Kidney epithelial cell (primary cell): ENCODE measurements at regions not wholly inside any gene's neighbourhood (a gene's known extent, or its start where the extent isn't known, plus 50 kb on each side); places are given as distances from the start of the nearest gene placed in this dataset.

Experiments
- DNase-seq: peaks from one replicate; pipeline ENCODE4 v3.0.0-alpha.2; 2010; ENCODE audit warnings: low read depth
- H3K27me3 ChIP-seq: 2 replicates; pipeline ENCODE4 v1.6.0; 2011; ENCODE audit warnings: low read length; ENCODE audit not compliant: control insufficient read depth, insufficient read depth
- H3K36me3 ChIP-seq: 2 replicates; pipeline ENCODE4 v1.5.1; 2011; ENCODE audit warnings: low read length; ENCODE audit not compliant: control insufficient read depth, insufficient read depth
- H3K4me3 ChIP-seq: 2 replicates; pipeline ENCODE4 v1.5.1; 2011; ENCODE audit warnings: low read depth, mild to moderate bottlenecking, control low read depth, low read length
- TF ChIP-seq, protein P1 (sequence below): IDR thresholded peaks from 2 replicates; pipeline ENCODE4 v1.5.1; 2011; ENCODE audit warnings: mild to moderate bottlenecking, moderate library complexity, low read length, control low read depth, inconsistent platforms; ENCODE audit not compliant: insufficient read depth, poor library complexity, severe bottlenecking

DNA sequence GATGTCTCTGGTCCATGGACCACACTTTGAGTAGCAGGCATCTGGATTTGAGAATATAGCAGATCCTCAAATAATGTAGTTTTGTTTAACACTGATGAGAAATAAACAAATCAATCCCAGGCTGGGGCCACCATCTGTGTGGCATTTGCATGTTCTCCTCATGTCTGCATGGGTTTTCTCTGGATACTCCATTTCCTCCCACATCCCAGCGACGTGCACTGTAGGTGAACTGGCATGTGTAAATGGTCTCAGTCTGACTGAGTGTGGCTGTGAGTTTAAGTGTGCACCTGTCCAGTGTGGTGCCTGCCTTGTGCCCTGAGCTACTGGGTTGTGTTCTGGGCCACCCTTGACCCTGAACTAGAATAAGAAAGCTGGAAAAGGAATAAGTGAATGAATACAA, 66.3 kb upstream of the NANOGP8 start:
- no peak for DNase-seq
- Histone ChIP-seq H3K4me3 (no peak overlapping the region), H3K27me3 (no peaks in the 10 kb centered on the region), H3K36me3 (no peaks in the 10 kb centered on the region)
- TF ChIP-seq, protein P1, sequence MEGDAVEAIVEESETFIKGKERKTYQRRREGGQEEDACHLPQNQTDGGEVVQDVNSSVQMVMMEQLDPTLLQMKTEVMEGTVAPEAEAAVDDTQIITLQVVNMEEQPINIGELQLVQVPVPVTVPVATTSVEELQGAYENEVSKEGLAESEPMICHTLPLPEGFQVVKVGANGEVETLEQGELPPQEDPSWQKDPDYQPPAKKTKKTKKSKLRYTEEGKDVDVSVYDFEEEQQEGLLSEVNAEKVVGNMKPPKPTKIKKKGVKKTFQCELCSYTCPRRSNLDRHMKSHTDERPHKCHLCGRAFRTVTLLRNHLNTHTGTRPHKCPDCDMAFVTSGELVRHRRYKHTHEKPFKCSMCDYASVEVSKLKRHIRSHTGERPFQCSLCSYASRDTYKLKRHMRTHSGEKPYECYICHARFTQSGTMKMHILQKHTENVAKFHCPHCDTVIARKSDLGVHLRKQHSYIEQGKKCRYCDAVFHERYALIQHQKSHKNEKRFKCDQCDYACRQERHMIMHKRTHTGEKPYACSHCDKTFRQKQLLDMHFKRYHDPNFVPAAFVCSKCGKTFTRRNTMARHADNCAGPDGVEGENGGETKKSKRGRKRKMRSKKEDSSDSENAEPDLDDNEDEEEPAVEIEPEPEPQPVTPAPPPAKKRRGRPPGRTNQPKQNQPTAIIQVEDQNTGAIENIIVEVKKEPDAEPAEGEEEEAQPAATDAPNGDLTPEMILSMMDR, result no peak

DNA sequence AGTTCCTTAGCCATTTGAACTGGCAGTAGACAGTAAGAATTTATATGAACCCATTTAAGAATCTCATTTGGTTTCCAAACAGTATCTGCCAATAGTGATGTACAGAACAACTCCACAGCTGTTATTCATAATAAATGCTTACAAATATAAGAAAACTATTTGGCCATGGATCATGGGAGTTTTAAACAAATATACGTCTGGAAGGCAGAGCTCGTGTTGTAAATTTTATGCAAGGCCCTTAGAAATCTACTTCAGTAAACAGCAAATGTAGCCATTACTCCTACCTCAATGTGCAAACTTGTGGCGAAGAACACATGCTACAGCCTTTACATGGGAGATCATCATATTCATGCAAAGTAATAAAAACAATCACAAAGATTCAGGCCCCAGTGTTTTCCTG, 65.3 kb upstream of the NANOGP8 start:
- Histone ChIP-seq H3K36me3 (no peaks in the 10 kb centered on the region), H3K4me3 (no peak overlapping the region), H3K27me3 (no peaks in the 10 kb centered on the region)
- TF ChIP-seq, protein P1, result no peak
- DNase-seq, result no peak

DNA sequence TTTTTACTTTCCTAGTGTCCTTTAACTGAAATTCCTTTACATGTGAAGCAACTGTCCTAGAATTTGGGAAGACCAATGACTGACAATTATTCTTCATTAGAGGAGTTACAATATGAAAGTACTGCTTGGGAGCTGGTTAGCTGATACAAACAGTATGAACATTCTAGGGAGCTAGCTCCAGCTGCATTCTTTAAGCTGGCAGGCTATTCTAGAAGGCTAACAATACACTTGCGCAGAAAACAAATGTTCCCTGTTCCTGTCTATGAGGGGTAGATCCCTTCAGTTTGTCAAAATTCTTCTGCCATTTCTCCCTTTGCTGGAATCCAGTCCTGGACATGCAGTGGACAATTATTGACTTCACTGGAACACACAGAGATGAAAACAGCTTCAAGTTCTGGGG, 60.2 kb upstream of the NANOGP8 start:
- TF ChIP-seq, protein P1, result no peak
- Histone ChIP-seq H3K36me3 (no peaks in the 10 kb centered on the region), H3K4me3 (no peak overlapping the region), H3K27me3 (no peaks in the 10 kb centered on the region)
- DNase-seq, result no peak

DNA sequence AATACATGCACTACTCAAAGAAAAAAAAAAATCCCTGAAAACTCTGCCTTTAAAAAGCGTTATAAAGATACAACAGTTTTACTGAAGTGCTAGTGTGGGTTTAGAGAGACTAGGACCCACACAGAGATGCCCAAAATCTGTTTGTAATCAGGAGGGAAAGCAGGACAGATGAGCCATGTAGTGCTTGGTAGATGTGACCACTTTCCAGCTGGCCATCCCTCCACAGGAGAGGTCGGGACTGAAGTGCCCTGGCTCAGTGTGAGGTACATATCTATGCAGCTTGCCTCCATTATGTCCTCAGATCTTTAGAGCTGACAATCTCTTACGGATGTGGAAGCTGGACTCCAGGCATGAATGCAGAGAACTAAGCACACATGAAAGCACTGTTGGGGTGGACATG, 57.5 kb upstream of the NANOGP8 start:
- H3K36me3 ChIP-seq, result no peaks in the 10 kb centered on the region
- no peak for DNase-seq
- no peak overlapping the region for H3K4me3 ChIP-seq
- TF ChIP-seq, protein P1, result no peak
- no peaks in the 10 kb centered on the region for H3K27me3 ChIP-seq

DNA sequence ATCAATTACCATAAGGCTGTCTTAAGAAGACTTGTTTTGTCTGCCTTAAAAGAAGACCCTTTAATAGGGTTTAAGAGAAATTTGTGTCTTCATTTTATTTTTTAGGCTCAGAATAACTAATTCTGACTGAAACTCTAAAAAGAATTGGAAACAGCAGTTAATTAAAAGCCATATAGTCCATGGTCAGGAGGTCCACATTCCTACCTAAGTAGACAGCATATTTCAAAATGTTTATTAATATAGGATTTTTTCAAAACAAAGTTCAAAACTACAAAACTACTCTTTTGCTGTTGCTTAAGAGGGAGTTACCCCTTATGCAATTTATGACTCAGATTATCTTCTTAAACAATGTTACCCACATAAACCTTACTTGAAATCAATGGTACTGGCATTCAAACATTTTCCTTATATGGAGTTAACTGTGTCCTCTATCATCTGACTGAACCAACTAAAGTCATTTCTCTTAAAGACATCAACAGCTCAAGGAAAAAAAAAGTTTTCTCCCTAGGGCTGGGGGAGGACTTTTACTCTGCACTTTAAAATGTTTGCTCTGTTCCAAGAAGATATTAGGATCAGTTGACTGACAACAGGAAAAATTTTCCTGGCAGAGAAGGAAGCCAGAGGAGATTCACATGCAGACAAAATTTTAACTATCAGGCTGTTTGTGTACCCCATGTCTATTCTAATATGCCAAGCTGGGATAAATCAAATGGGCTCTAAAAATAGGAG, 56.8 kb upstream of the NANOGP8 start:
- peak; percentile 21 for DNase-seq
- TF ChIP-seq, protein P1, result no peak
- H3K4me3 ChIP-seq, result no peak overlapping the region
- H3K27me3 ChIP-seq, result no peaks in the 10 kb centered on the region
- H3K36me3 ChIP-seq, result no peaks in the 10 kb centered on the region

DNA sequence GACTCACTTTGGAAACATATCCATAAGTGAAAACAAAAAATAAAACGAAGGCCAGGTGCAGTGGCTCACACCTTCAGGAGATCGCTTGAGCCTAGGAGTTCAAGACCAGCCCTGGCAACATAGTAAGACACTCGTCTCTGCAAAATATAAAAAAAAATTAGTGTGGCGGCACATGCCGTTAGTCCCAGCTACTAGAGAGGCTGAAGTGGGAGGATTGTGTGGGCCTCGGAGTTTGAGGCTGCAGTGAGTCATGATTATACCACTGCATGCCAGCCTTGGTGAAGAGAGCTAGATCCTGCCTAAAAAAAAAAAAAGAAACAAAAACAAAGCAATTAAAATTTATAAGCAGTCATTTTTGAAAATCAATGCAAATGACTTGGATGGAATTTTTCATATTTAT, 54.7 kb upstream of the NANOGP8 start:
- no peaks in the 10 kb centered on the region for H3K27me3 ChIP-seq
- DNase-seq, result no peak
- H3K36me3 ChIP-seq, result no peaks in the 10 kb centered on the region
- TF ChIP-seq, protein P1, result no peak
- H3K4me3 ChIP-seq, result no peak overlapping the region
